SK-N-SH (cell line): ENCODE measurements at regions not wholly inside any gene's neighbourhood (a gene's known extent, or its start where the extent isn't known, plus 50 kb on each side); places are given as distances from the start of the nearest gene placed in this dataset.

Source experiments
- CTCF ChIP-seq: fragments of 200-600 bp; sonication (generic); IDR thresholded peaks from 2 replicates; pipeline ENCODE4 v1.6.1; 2017; ENCODE audit warnings: antibody characterized with exemption, mild to moderate bottlenecking, moderate library complexity
- EP300 ChIP-seq, 2 experiments: IDR thresholded peaks; 2 replicates each; pipeline versions ENCODE4 v1.4.0 to v1.6.1; 2012; ENCODE audit warnings: borderline replicate concordance in 1 of 2, low read depth in 1 of 2, low read length in 1 of 2
- MAX ChIP-seq: IDR thresholded peaks from 2 replicates; pipeline ENCODE4 v1.4.0; 2012; ENCODE audit warnings: low read depth
- REST ChIP-seq: IDR thresholded peaks from 2 replicates; pipeline ENCODE4 v1.6.1; 2012; ENCODE audit warnings: mild to moderate bottlenecking, low read depth, low read length, moderate library complexity
- USF2 ChIP-seq: fragments of 150-350 bp; IDR thresholded peaks from 2 replicates; pipeline ENCODE4 v1.6.1; 2017; ENCODE audit warnings: antibody characterized with exemption, low read length, low read depth, borderline replicate concordance
- YY1 ChIP-seq: IDR thresholded peaks from 2 replicates; pipeline ENCODE4 v1.4.0; 2012; ENCODE audit warnings: low read depth, mild to moderate bottlenecking

- TF ChIP-seq REST = no peak
- TF ChIP-seq CTCF = no peak
- no peak for TF ChIP-seq USF2
- TF ChIP-seq MAX = no peak
- TF ChIP-seq YY1 = no peak
- TF ChIP-seq EP300 (IDR thresholded peaks at IDR 0.05; ENCODE audit: borderline replicate concordance in 1 of 2, low read depth in 1 of 2, low read length in 1 of 2) = no peak
These were observed 1421.9 kb downstream of the PCDH7 start for GRCh38 chr4:32142075-32142474.
